ENCODE measurements at regions not wholly inside any gene's neighbourhood (a gene's known extent, or its start where the extent isn't known, plus 50 kb on each side); places are given as distances from the start of the nearest gene placed in this dataset.

DNA sequence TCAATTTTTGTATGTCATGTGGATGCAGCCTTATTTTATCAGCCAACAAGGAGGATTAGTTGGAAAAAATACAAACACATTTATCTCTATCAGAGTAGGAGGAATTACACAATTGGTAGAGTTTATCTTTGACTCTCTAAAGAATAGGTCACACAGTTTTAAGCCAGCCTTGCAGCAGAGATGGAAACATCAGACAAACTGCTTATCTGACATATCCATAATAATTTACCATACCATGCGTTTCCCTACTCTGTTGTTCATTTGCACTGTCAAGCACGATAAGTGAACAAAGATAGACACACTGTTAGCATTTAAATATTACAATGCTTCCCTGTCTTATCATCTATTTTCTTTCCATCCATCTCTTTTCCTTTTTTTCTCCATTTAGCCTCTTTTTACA, 283.7 kb upstream of the SMIM30 start:
- Histone ChIP-seq H3K36me3 (no peaks in the 10 kb centered on the region), H3K27me3 (no peaks in the 10 kb centered on the region), H3K4me2 (no peak overlapping the region), H3K27ac (no peak overlapping the region), H3K9ac (no peak overlapping the region), H3K4me3 (no peak overlapping the region), H4K20me1 (no peaks in the 10 kb centered on the region), H3K4me1 (no peaks in the 10 kb centered on the region), H3K9me3 (replicated peaks in 1 of 11) (no peaks in the 10 kb centered on the region)
- no peak for TF ChIP-seq Cebpa-rat (IDR thresholded peaks at IDR 0.05)

GRCh38 chr7:113394856-113395255, 276.5 kb upstream of the SMIM30 start:
- TF ChIP-seq Cebpa-rat (IDR thresholded peaks at IDR 0.05) = no peak
- H3K9me3 ChIP-seq (replicated peaks in 1 of 11) = peaks cover 2 to 10% (median 7%) of the 10 kb centered on the region in 11 experiments; a peak in 20 of 22 replicates
- no peak overlapping the region for H3K27ac ChIP-seq
- H4K20me1 ChIP-seq = no peaks in the 10 kb centered on the region
- no peaks in the 10 kb centered on the region for H3K4me1 ChIP-seq
- no peaks in the 10 kb centered on the region for H3K27me3 ChIP-seq
- no peak overlapping the region for H3K4me3 ChIP-seq
- H3K9ac ChIP-seq = no peak overlapping the region
- no peaks in the 10 kb centered on the region for H3K36me3 ChIP-seq
- H3K4me2 ChIP-seq = no peak overlapping the region

DNA sequence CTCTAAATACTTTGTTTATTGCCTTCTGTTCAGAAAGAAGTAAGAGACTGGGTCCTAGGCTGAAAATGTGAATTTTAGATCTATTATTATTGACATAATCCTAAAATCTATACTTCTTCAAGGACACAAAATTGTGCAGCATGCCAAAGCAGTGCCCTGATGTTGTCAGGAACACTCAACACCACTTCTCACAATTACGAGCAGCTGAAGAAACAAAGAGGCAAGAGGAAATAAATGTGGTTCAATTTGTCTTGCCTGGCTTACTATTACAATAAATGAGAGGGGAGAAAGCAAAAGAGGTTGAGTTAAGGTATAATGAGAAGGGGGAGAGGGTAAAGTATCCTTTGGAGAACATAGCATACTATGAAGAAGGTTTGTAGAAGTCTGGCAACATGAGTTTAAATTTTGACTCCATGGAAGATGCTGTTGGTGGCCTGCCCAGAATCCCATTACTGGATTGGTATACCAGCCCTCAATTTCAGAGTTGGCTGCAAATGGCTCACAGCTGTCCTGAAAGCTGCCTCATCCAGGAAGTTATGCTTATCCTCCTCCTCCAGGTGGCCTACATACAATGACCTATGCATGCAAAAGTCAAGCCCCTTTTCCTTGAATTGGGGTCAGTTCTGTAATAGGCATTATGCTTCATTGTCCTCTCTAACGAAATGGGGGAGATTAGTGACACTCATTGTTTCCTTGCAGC, 274.6 kb upstream of the SMIM30 start:
- Histone ChIP-seq H3K27ac (no peak overlapping the region), H3K4me1 (no peaks in the 10 kb centered on the region), H4K20me1 (no peaks in the 10 kb centered on the region), H3K9ac (no peak overlapping the region), H3K27me3 (no peaks in the 10 kb centered on the region), H3K36me3 (no peaks in the 10 kb centered on the region), H3K4me3 (no peak overlapping the region), H3K4me2 (no peak overlapping the region), H3K9me3 (replicated peaks in 1 of 11) (peaks cover 13 to 22% (median 18%) of the 10 kb centered on the region in 11 experiments)
- no peak for TF ChIP-seq Cebpa-rat (IDR thresholded peaks at IDR 0.05)

- Histone ChIP-seq H3K36me3 (no peaks in the 10 kb centered on the region), H3K27ac (no peak overlapping the region), H3K9ac (no peak overlapping the region), H3K4me1 (no peaks in the 10 kb centered on the region), H4K20me1 (no peaks in the 10 kb centered on the region), H3K9me3 (replicated peaks in 1 of 11) (peaks cover 13 to 22% (median 18%) of the 10 kb centered on the region in 11 experiments), H3K4me3 (no peak overlapping the region), H3K4me2 (no peak overlapping the region), H3K27me3 (no peaks in the 10 kb centered on the region)
- TF ChIP-seq Cebpa-rat (IDR thresholded peaks at IDR 0.05) = no peak
These were observed 274.1 kb upstream of the SMIM30 start for GRCh38 chr7:113392421-113392820.

GRCh38 chr7:113389112-113389646, 270.8 kb upstream of the SMIM30 start:
- Histone ChIP-seq H4K20me1 (no peaks in the 10 kb centered on the region), H3K36me3 (no peaks in the 10 kb centered on the region), H3K27me3 (no peaks in the 10 kb centered on the region), H3K9me3 (replicated peaks in 1 of 11) (peaks cover 13 to 22% (median 18%) of the 10 kb centered on the region in 11 experiments), H3K27ac (no peak overlapping the region), H3K4me3 (no peak overlapping the region), H3K9ac (no peak overlapping the region), H3K4me1 (no peaks in the 10 kb centered on the region), H3K4me2 (no peak overlapping the region)
- no peak for TF ChIP-seq Cebpa-rat (IDR thresholded peaks at IDR 0.05)

DNA sequence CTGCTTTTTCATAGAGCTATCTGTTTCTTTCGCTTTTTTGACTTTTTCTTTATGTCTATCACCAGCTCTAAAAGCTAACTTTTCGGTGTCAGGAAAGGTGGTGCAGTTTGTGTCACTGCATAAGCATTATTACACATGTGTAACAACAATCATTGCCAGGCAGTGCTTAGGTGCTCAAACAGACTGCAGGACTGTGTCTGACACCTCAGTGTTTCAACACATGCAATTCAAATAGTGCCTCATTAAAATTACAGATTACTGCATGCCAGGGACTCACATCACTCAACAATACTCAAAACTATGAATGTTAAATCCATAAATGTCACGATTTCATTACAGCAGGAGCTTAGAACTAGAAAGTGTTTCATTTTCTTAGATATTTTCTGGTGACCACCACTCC, 265.3 kb upstream of the SMIM30 start:
- H3K9ac ChIP-seq = no peak overlapping the region
- no peaks in the 10 kb centered on the region for H4K20me1 ChIP-seq
- H3K36me3 ChIP-seq = no peaks in the 10 kb centered on the region
- no peak overlapping the region for H3K4me2 ChIP-seq
- H3K27me3 ChIP-seq = no peaks in the 10 kb centered on the region
- no peak for TF ChIP-seq Cebpa-rat (IDR thresholded peaks at IDR 0.05)
- H3K4me1 ChIP-seq = no peaks in the 10 kb centered on the region
- H3K27ac ChIP-seq = no peak overlapping the region
- H3K9me3 ChIP-seq (replicated peaks in 1 of 11) = peaks cover 0 to under 1% (median 0%) of the 10 kb centered on the region in 11 experiments; a peak in 3 of 22 replicates
- no peak overlapping the region for H3K4me3 ChIP-seq

DNA sequence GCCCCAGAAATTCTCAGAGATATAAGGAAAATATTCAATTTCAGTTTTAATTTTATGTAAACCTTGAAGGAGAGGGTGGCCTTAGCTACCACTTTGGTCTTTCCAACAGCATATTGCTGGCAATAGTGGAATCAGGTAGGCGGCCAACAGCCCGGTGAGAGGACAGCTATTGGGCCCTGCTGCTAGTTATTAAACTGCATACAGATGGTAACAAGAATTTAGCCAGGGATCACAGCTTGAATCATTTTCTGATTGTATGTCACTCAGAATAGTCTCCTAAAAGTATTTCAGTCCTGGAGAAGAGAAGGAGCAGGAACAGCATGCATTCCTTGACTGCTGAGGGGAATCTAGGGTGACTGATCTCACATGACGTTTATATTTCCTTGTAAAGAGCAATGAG, 261.4 kb upstream of the SMIM30 start:
- no peaks in the 10 kb centered on the region for H3K9me3 ChIP-seq (replicated peaks in 1 of 11)

DNA sequence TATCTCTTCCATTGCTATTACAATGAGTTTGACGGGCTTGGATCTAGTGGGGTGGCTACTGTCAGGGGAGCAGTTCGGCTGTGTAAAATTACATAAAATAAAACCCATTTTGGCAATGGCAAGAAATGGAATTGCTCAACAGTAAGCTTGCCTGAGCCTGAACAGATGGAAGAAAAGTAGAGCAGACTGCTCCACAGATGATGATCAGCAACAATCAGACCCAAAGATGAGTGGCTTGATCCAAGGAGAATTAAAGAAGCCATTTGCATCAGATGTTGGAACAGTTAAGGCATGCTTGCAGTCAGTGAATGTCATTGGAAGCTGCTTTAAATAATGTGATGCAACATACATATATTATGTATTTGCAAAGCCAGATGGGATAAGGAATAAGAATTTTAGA, 256.6 kb upstream of the SMIM30 start:
- Histone ChIP-seq H4K20me1 (no peaks in the 10 kb centered on the region), H3K9ac (no peak overlapping the region), H3K9me3 (replicated peaks in 1 of 11) (no peaks in the 10 kb centered on the region), H3K4me2 (no peak overlapping the region), H3K27me3 (no peaks in the 10 kb centered on the region), H3K36me3 (no peaks in the 10 kb centered on the region), H3K4me3 (no peak overlapping the region), H3K4me1 (no peaks in the 10 kb centered on the region), H3K27ac (no peak overlapping the region)
- TF ChIP-seq Cebpa-rat (IDR thresholded peaks at IDR 0.05) = no peak

More for the DNA sequence above, 261.4 kb upstream of the SMIM30 start:
- Histone ChIP-seq H3K36me3 (no peaks in the 10 kb centered on the region), H3K4me1 (no peaks in the 10 kb centered on the region), H3K9ac (no peak overlapping the region), H3K4me3 (no peak overlapping the region), H3K27ac (no peak overlapping the region), H3K4me2 (no peak overlapping the region), H3K27me3 (no peaks in the 10 kb centered on the region), H4K20me1 (no peaks in the 10 kb centered on the region)
- no peak for TF ChIP-seq Cebpa-rat (IDR thresholded peaks at IDR 0.05)

DNA sequence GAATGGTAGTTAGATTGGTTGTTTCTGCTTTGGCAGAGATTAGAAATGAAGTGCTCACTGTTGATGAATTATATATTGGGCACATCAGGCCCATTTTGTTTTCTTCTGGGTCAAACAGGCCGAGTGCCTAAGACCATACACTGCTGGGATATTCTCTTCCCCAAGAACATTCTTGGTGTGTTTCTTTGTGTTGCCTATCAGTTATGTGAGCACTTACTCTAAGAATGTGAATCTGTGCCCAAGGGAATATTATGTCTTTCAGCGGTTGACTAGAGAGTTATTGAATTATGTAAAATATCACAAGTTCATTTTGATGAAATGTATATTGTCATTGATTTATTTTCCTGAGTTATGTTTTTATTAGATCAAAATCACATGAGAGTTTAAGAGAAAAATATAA, 255.5 kb upstream of the SMIM30 start:
- Histone ChIP-seq H3K4me1 (no peaks in the 10 kb centered on the region), H4K20me1 (no peaks in the 10 kb centered on the region), H3K4me2 (no peak overlapping the region), H3K4me3 (no peak overlapping the region), H3K36me3 (no peaks in the 10 kb centered on the region), H3K9me3 (replicated peaks in 1 of 11) (no peaks in the 10 kb centered on the region), H3K27ac (no peak overlapping the region), H3K27me3 (no peaks in the 10 kb centered on the region), H3K9ac (no peak overlapping the region)
- no peak for TF ChIP-seq Cebpa-rat (IDR thresholded peaks at IDR 0.05)

DNA sequence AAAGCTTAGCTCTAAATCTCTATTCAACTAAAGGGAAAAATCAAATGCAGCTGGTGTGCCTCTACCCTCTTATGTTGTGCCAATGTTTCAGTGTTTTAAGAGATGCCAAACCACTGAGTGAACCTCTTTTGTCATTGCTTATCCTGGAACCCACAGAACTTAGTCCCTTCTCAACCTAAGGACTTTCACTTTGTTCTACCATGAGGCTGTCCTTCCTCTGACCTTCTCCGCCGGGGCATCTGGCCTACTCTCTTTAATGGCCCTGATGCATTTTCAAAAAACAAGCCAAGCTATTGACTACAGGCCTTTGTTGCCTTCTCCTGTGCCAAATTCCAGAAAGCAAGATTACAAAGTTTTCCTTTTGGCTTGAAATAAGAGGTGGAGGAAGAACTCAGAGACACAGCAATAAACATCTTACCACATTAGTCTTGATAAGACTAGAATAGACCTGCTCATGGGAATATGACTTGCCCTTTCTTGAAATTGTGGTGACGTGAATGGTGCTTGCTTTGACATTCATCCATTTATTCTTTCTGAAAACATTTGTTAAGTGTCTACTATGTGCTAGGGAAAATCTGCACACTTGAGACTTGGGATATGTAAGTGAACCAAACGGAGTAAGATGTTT, 253.2 kb upstream of the SMIM30 start:
- Histone ChIP-seq H3K4me3 (no peak overlapping the region), H3K27me3 (no peaks in the 10 kb centered on the region), H3K36me3 (no peaks in the 10 kb centered on the region), H3K4me2 (no peak overlapping the region), H3K9me3 (replicated peaks in 1 of 11) (no peaks in the 10 kb centered on the region), H3K27ac (no peak overlapping the region), H3K4me1 (no peaks in the 10 kb centered on the region), H3K9ac (no peak overlapping the region), H4K20me1 (no peaks in the 10 kb centered on the region)
- no peak for TF ChIP-seq Cebpa-rat (IDR thresholded peaks at IDR 0.05)
